GM12874 (cell line): ENCODE measurements at regions not wholly inside any gene's neighbourhood (a gene's known extent, or its start where the extent isn't known, plus 50 kb on each side); places are given as distances from the start of the nearest gene placed in this dataset.

Experiments used
- TF ChIP-seq, protein P1 (sequence below): IDR thresholded peaks from 2 replicates; pipeline ENCODE4 v1.5.1; 2011; ENCODE audit warnings: low read depth, mild to moderate bottlenecking, control low read depth, low read length, moderate library complexity; ENCODE audit not compliant: insufficient read depth

DNA sequence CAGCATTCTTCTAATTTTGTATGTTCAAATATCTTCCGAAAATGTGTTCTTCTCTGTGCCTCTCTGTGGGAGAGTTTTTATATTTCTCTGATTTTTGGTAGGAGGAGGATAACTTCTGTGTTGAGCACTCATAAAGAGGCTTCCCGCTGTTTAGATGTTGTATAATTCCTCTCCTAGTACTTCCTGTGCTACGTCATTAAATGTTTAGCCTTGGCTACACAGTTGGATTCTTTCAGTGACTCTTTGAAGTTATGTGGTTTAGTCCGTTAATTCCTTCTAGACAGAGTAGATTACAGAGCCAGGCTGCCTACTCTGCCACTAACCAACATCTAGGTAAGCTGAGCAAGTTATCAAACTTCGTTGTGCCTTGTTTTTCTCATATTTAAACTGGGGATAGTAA lies 302.6 kb downstream of the OSTF1 start:
- TF ChIP-seq, protein P1, sequence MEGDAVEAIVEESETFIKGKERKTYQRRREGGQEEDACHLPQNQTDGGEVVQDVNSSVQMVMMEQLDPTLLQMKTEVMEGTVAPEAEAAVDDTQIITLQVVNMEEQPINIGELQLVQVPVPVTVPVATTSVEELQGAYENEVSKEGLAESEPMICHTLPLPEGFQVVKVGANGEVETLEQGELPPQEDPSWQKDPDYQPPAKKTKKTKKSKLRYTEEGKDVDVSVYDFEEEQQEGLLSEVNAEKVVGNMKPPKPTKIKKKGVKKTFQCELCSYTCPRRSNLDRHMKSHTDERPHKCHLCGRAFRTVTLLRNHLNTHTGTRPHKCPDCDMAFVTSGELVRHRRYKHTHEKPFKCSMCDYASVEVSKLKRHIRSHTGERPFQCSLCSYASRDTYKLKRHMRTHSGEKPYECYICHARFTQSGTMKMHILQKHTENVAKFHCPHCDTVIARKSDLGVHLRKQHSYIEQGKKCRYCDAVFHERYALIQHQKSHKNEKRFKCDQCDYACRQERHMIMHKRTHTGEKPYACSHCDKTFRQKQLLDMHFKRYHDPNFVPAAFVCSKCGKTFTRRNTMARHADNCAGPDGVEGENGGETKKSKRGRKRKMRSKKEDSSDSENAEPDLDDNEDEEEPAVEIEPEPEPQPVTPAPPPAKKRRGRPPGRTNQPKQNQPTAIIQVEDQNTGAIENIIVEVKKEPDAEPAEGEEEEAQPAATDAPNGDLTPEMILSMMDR = no peak

DNA sequence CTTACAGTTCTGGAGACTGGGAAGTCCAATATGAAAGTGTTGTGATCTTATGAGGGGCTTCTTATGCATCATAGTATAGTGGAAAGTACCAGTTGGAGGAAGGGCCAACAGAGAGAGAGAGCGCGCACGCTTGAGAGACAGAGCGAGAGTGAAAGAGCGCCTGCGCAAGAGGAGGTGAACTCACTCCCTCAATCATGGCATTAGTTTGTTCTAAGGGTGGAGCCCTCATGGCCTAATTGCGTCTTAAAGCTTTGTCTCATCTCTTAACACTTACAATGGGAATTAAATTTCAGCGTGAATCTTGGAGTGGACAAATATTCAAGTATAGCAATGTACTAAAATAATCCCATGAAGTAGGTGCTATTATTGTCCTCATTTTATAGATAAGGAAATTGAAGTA lies 303.2 kb downstream of the OSTF1 start:
- TF ChIP-seq, protein P1 = no peak

DNA sequence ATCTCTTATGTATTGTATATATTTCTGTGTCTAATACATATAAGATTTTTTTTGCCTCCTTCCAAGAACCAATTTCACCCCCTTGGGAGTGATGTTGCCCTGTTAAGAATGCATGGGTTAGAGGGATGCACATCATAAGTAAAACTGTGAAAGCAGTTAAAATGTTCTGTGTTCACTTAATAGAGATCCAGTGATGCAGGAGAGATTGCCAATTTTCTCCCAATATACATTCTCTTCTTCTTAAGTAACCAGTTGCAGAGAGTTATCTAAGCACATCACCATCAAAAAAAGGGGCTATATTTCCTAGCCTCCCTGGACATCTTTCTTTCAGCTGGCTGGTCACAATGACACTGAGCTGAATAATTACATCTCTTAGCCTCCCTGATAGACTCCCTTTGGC lies 307.0 kb downstream of the OSTF1 start:
- TF ChIP-seq, protein P1 = no peak

DNA sequence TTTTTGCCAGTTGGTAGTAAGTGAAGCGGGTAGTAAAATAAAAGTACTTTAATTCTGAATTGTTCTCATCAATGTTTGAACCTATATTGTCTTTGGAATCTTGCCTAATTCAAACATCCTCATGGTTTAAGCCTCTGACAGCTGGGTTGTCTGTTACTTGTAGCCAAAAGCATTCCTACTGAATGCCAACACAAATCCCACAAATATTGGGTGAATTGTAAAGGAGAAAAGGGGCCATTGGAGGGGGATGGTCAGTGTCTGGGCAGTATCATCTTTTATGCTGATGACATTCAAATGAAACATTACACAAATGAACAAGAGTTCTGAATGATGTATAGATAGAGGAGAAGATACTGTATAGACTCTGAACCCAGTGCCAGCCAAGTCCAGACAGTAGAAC lies 309.5 kb downstream of the OSTF1 start:
- TF ChIP-seq, protein P1 = no peak

DNA sequence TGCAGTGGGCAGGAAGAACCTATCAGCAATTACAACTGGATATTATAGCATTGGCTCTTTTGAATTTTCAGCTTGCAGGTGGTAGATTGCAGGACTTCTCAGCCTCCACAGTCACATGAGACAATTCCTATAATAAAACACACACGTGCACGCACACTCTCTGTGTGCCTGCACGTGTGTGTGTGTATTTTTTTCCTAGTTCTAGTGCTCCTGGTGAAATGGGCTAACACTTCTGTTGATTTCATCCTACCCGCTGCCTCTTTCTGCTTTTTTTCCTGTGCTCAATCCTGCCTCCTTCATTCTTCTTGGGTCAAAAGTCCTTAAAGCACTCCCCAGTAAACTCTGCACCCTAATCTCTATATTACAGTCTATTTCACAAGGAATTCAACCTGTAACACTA lies 320.1 kb downstream of the OSTF1 start:
- TF ChIP-seq, protein P1 = no peak

DNA sequence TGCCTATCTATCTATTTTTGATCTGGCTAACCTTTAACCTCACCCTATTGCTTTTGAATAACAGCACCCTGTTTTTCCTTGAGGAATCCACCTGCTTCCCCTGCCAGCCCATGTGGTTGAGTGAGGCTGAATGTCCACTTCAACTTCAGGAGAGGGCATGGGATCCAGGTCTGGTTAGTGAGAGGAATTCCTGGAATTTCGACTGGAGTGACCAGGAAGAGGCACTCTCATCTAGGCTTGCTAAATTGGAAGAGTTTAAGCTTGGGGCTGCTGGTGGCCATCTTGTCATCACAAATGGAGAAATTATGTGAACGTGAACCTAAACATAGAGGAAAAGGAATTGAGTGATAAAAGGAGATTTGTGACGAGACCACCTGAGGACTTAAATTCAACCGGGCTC lies 322.1 kb downstream of the OSTF1 start:
- TF ChIP-seq, protein P1 = no peak

DNA sequence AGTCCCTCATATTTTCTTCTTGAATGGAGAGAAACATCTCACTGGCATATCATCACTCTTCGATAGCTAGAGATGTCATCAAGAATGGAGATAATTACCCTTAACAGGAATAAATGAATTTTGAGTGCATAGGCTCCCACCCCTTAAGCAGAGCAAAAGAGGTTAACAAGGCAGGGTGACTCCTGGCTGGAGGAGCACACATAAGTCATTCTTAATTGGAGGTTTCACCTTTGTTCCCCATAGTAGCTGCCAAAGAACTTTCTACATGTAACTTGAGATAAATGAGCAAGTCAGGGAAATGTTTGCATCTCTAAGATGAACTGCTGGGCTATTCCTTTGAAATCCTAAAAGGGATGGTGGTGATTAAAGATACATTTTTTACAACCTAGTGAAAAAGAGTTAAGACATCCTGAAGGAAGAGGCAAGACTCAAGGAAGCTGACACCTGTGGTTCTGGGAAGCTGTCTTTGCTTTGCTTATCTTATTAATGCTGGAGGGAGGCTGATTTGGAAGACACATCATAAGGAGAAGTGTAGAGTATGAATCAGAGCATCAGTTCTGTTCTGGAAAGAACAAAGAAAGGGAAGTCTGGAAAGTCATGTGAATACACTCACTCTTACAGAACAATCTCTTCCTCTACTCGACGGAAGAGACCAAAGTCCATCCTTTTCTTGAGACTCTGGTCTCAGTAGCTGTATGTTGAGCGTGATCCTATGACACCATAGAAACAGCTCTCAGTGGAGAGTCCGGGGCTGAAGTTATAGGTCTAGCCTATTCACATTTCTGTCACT lies 326.3 kb downstream of the OSTF1 start:
- TF ChIP-seq, protein P1 = no peak
